K562 (cell line): ENCODE measurements at regions not wholly inside any gene's neighbourhood (a gene's known extent, or its start where the extent isn't known, plus 50 kb on each side); places are given as distances from the start of the nearest gene placed in this dataset.
"Not testable (repeated sequence)": the region's sequence is repeated elsewhere in the genome, so short reads cannot be mapped to it uniquely, and the experiment has no call there.

Experiments used
- ATAC-seq: fragments of 200-7000 bp; cut with Tn5 transposase; 3 replicates; pipeline ENCODE4 v1.9.1; 2020; ENCODE audit warnings: moderate library complexity
- BruUV-seq: library from RNA; stranded (reverse); fragments of 400-500 nt; replicated peaks from 2 replicates; lab custom pipeline; 2021; lab: Mats Ljungman, UMichigan
- CTCF ChIA-PET: fragments of 300-600 bp; formaldehyde crosslinking; extraction: SDS; loops from one replicate; lab custom pipeline; 2021; ENCODE audit warnings: low intra/inter-chr PET ratio; lab: Yijun Ruan, JAX
- POLR2A ChIA-PET: fragments of 300-600, 350-650 bp; sonication (Branson Sonifier 250); formaldehyde crosslinking; extraction: SDS; loops from one replicate; lab custom pipeline; 2021; ENCODE audit warnings: antibody characterized with exemption, inconsistent platforms; lab: Yijun Ruan, JAX
- DNase-seq, 4 experiments: peaks; one replicate each; pipeline versions ENCODE4 v3.0.0 to v3.0.0-alpha.2; 2011 to 2018; ENCODE audit warnings: low spot score in 3 of 4, mixed read lengths in 3 of 4; ENCODE audit errors: extremely low read depth in 1 of 4
- FAIRE-seq: peaks from 2 replicates; lab custom pipeline; 2011; peaks lifted over from hg19 to GRCh38; lab: Jason Lieb, UNC
- H2AFZ ChIP-seq: 2 replicates; pipeline ENCODE4 v1.6.0; 2011; ENCODE audit warnings: low read depth, low read length, control low read depth, inconsistent platforms
- H3K27ac ChIP-seq: fragments of 200-600 bp; 3 replicates; pipeline ENCODE4 v1.8.0; 2011; ENCODE audit warnings: low read depth, mild to moderate bottlenecking, control low read depth, inconsistent platforms, low read length, moderate library complexity, mixed read lengths; ENCODE audit errors: extremely low read depth
- H3K27me3 ChIP-seq, 2 experiments: fragments of 300-600 bp in 1 of 2; 2 replicates in 1 of 2; 3 replicates in 1 of 2; pipeline versions ENCODE4 v1.6.0 to v1.8.0; 2011; ENCODE audit warnings: inconsistent platforms in 2 of 2, low read length in 2 of 2, mild to moderate bottlenecking in 1 of 2, mixed read lengths in 1 of 2, moderate library complexity in 1 of 2; ENCODE audit not compliant: control insufficient read depth in 2 of 2, insufficient read depth in 2 of 2
- H3K36me3 ChIP-seq: fragments of 300-600 bp; 3 replicates; pipeline ENCODE4 v1.8.0; 2011; ENCODE audit warnings: mild to moderate bottlenecking, low read length, inconsistent platforms; ENCODE audit not compliant: control insufficient read depth, insufficient read depth
- H3K4me1 ChIP-seq, 2 experiments: fragments of 200-600 bp in 1 of 2; replicated peaks in 1 of 2; 2 replicates in 1 of 2; 3 replicates in 1 of 2; pipeline versions ENCODE4 v1.5.1 to v1.8.0; 2011; ENCODE audit warnings: inconsistent platforms in 2 of 2, low read length in 2 of 2, mild to moderate bottlenecking in 1 of 2, mixed read lengths in 1 of 2, moderate library complexity in 1 of 2; ENCODE audit not compliant: control insufficient read depth in 2 of 2, insufficient read depth in 2 of 2
- H3K4me2 ChIP-seq: 2 replicates; pipeline ENCODE4 v1.6.1; 2011; ENCODE audit warnings: low read length, control low read depth, inconsistent platforms, mixed read lengths; ENCODE audit not compliant: insufficient read depth
- H3K4me3 ChIP-seq: fragments of 200-600 bp; sonication (generic), shearing (Covaris generic); 2 replicates; pipeline ENCODE4 v1.5.1; 2016; ENCODE audit warnings: control low read depth, inconsistent platforms
- H3K79me2 ChIP-seq: fragments of 200-600 bp; 3 replicates; pipeline ENCODE4 v1.8.0; 2011; ENCODE audit warnings: low read length, inconsistent platforms; ENCODE audit not compliant: control insufficient read depth, insufficient read depth
- H3K9ac ChIP-seq, 2 experiments: 2 replicates each; pipeline versions ENCODE4 v1.6.0 to v1.6.1; 2011; ENCODE audit warnings: low read depth in 2 of 2, low read length in 2 of 2, control low read depth in 1 of 2, inconsistent platforms in 1 of 2, mild to moderate bottlenecking in 1 of 2, mixed read lengths in 1 of 2; ENCODE audit not compliant: insufficient read depth in 1 of 2
- H3K9me1 ChIP-seq: one replicate; pipeline ENCODE4 v1.6.0; 2011; ENCODE audit warnings: inconsistent platforms, mild to moderate bottlenecking, low read length, moderate library complexity; ENCODE audit not compliant: control insufficient read depth, insufficient read depth
- H3K9me3 ChIP-seq: replicated peaks from 2 replicates; pipeline ENCODE4 v1.5.1; 2011; ENCODE audit warnings: low read depth, low read length, inconsistent platforms; ENCODE audit not compliant: control insufficient read depth, insufficient read depth
- H4K20me1 ChIP-seq: replicated peaks from 2 replicates; pipeline ENCODE4 v1.6.1; 2011; ENCODE audit warnings: low read length, inconsistent platforms, mixed read lengths; ENCODE audit not compliant: control insufficient read depth, insufficient read depth
- TAF9B ChIP-seq: fragments of 450-650 bp; IDR thresholded peaks from 2 replicates; pipeline ENCODE4 v1.6.1; 2018; ENCODE audit warnings: mild to moderate bottlenecking; ENCODE audit not compliant: partially characterized antibody
- TRIM28 ChIP-seq: fragments of 450-650 bp; IDR thresholded peaks from 2 replicates; pipeline ENCODE4 v1.6.1; 2017
- WGBS: fragments of 100-300 bp; shearing (Covaris generic); methylation state at CpG from one replicate; pipeline ENCODE4 v1.1.6; 2016; ENCODE audit warnings: low coverage, mixed read lengths; ENCODE audit not compliant: insufficient coverage; ENCODE audit errors: missing lambda C conversion rate; 5-methylcytosine and 5-hydroxymethylcytosine counted together
- in situ Hi-C: fragments of 300-500 bp; cut with MboI; formaldehyde crosslinking; loops from 4 replicates; pipeline ENCODE4 v1.15.0; 2018; ENCODE audit warnings: inconsistent platforms, mixed read lengths
- intact Hi-C: fragments of 100-400 bp; cut with micrococcal nuclease; formaldehyde crosslinking; loops from 2 replicates; pipeline ENCODE4 v1.14.2; 2022
- TF ChIP-seq, protein P1 (sequence below): sonication (generic); formaldehyde crosslinking; IDR thresholded peaks from 2 replicates; pipeline ENCODE4 v1.8.1; 2023; ENCODE audit warnings: mild to moderate bottlenecking, missing genetic modification reagents
- TF ChIP-seq, protein P2 (sequence below): sonication (generic); formaldehyde crosslinking; IDR thresholded peaks from 2 replicates; pipeline ENCODE4 v1.8.1; 2022; ENCODE audit warnings: missing genetic modification reagents
- TF ChIP-seq, protein P3 (sequence below): fragments of 250-450 bp; sonication (Bioruptor Pico); IDR thresholded peaks from 2 replicates; pipeline ENCODE4 v1.6.1; 2021; ENCODE audit warnings: mild to moderate bottlenecking

DNA sequence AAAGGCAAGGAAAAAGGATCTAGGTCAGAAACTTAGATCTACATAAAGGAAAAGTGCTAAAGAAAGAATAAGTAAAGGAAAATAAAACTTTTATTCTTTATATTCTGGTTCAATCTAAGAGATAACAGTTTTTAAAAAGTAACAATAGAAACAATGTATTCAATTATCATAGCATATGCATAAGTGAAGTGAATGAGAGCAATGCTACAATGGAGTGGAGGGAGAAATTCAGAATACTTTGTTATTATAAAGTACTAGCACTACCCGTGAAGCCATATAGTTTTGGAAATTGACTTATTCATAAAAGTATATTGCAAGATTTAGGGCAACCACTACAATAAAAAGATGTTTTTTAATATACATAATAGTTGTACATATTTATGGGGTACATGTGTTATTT is 586.0 kb upstream of the MDGA2 start:
- no peaks in the 10 kb centered on the region for H3K4me1 ChIP-seq

DNA sequence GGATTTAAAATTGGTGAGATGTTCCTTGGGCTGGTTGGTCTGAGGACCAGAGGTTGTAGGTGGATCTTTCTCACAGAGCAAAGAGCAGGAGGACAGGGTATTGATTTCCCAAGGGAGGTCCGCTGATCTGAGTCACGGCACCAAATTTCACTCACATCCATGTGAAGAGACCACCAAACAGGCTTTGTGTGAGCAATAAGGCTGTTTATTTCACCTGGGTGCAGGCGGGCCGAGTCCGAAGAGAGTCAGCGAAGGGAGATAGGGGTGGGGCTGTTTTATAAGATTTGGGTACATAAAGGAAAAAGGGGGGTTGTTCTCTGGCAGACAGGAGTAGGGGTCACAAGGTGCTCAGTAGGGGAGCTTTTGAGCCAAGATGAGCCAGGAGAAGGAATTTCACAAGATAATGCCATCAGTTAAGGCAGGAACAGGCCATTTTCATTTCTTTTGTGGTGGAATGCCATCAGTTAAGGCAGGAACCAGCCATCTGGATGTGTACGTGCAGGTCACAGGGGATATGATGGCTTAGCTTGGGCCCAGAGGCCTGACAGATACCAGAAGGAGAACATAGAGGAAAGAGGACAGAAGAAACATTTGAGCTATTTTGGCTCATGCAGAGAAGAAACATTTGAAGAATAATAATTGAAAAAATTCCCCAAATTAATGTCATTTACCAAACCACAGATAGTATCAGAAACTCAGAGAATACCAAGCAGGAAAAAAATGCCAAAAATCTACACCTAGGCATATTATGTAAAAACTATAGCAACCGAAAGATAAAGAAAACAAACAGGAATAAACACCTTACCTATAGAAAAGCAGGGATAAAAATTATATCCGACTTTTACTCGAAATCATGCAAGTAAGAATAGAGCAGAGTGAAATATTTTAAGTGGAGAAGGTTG is 585.2 kb upstream of the MDGA2 start:
- H2AFZ ChIP-seq, H3K4me3 ChIP-seq, H3K36me3 ChIP-seq, H3K27me3 ChIP-seq, H3K9me3 ChIP-seq, FAIRE-seq, H3K79me2 ChIP-seq, intact Hi-C loops, H3K4me2 ChIP-seq, H3K27ac ChIP-seq, in situ Hi-C loops, H3K9ac ChIP-seq, H3K4me1 ChIP-seq, DNase-seq, H4K20me1 ChIP-seq, ATAC-seq, BruUV-seq, H3K9me1 ChIP-seq, CTCF ChIA-PET, POLR2A ChIA-PET: not testable (repeated sequence)
- WGBS = 2% methylated on average over 8 of the region's 10 CpGs

More for the DNA sequence above, 586.0 kb upstream of the MDGA2 start:
- ChIA-PET POLR2A (no interaction called here), CTCF (no interaction called here)
- Histone ChIP-seq H3K4me3 (no peak overlapping the region), H3K9ac (no peak overlapping the region), H3K36me3 (no peaks in the 10 kb centered on the region), H3K27ac (no peak overlapping the region), H3K79me2 (no peaks in the 10 kb centered on the region), H3K4me2 (no peak overlapping the region), H2AFZ (no peak overlapping the region), H3K9me3 (no peaks in the 10 kb centered on the region), H3K27me3 (no peaks in the 10 kb centered on the region), H3K9me1 (no peaks in the 10 kb centered on the region), H4K20me1 (no peaks in the 10 kb centered on the region)
- TF ChIP-seq, protein P1, sequence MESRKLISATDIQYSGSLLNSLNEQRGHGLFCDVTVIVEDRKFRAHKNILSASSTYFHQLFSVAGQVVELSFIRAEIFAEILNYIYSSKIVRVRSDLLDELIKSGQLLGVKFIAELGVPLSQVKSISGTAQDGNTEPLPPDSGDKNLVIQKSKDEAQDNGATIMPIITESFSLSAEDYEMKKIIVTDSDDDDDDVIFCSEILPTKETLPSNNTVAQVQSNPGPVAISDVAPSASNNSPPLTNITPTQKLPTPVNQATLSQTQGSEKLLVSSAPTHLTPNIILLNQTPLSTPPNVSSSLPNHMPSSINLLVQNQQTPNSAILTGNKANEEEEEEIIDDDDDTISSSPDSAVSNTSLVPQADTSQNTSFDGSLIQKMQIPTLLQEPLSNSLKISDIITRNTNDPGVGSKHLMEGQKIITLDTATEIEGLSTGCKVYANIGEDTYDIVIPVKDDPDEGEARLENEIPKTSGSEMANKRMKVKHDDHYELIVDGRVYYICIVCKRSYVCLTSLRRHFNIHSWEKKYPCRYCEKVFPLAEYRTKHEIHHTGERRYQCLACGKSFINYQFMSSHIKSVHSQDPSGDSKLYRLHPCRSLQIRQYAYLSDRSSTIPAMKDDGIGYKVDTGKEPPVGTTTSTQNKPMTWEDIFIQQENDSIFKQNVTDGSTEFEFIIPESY (CRISPR knock-in tag) = no peak
- TF ChIP-seq TAF9B = no peak
- TF ChIP-seq, protein P2, sequence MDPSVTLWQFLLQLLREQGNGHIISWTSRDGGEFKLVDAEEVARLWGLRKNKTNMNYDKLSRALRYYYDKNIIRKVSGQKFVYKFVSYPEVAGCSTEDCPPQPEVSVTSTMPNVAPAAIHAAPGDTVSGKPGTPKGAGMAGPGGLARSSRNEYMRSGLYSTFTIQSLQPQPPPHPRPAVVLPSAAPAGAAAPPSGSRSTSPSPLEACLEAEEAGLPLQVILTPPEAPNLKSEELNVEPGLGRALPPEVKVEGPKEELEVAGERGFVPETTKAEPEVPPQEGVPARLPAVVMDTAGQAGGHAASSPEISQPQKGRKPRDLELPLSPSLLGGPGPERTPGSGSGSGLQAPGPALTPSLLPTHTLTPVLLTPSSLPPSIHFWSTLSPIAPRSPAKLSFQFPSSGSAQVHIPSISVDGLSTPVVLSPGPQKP (CRISPR knock-in tag) = no peak
- TF ChIP-seq TRIM28 = no peak
- TF ChIP-seq, protein P3, sequence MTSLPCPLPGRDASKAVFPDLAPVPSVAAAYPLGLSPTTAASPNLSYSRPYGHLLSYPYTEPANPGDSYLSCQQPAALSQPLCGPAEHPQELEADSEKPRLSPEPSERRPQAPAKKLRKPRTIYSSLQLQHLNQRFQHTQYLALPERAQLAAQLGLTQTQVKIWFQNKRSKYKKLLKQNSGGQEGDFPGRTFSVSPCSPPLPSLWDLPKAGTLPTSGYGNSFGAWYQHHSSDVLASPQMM (CRISPR knock-in tag) = no peak
- in situ Hi-C loops = no loop called here
- no peak for DNase-seq
- no peak for FAIRE-seq
- no TSS peak for BruUV-seq
- no peak for ATAC-seq
- intact Hi-C loops = no loop called here
- 6% methylated on average over 1 of the region's 1 CpG for WGBS
